Tibial nerve (tissue), 4 donors: ENCODE measurements at regions not wholly inside any gene's neighbourhood (a gene's known extent, or its start where the extent isn't known, plus 50 kb on each side); places are given as distances from the start of the nearest gene placed in this dataset.

Source experiments
- DNase-seq, 2 donors: peaks; one replicate each; pipeline ENCODE4 v3.0.0-alpha.2; 2019; ENCODE audit warnings: low spot score in 2 of 2
- H3K27ac ChIP-seq, 4 donors: fragments of 200-600 bp; sonication (generic) in 3 of 4; one replicate each; pipeline ENCODE4 v1.5.1; 2017 to 2019; ENCODE audit warnings: mild to moderate bottlenecking in 1 of 4
- H3K27me3 ChIP-seq, 2 donors: fragments of 200-600 bp; sonication (generic) in 1 of 2; one replicate each; pipeline versions ENCODE4 v1.5.1 to v1.6.0; 2017 to 2019
- H3K36me3 ChIP-seq, 3 donors: fragments of 200-600 bp; sonication (generic); one replicate each; pipeline ENCODE4 v1.5.1; 2018 to 2019
- H3K4me1 ChIP-seq, 4 donors: fragments of 200-600 bp; sonication (generic) in 3 of 4; one replicate each; pipeline ENCODE4 v1.5.1; 2017 to 2019
- H3K4me3 ChIP-seq, 4 donors: fragments of 200-600 bp; sonication (generic) in 3 of 4; one replicate each; pipeline ENCODE4 v1.5.1; 2017 to 2019; ENCODE audit warnings: mild to moderate bottlenecking in 1 of 4, moderate library complexity in 1 of 4
- H3K9me3 ChIP-seq, 4 donors: fragments of 200-600 bp; sonication (generic) in 3 of 4; one replicate each; pipeline ENCODE4 v1.5.1; 2017 to 2019
- EP300 ChIP-seq, 2 donors: sonication (generic); formaldehyde crosslinking; IDR thresholded peaks; one replicate each; pipeline ENCODE4 v1.6.1; 2017; ENCODE audit warnings: antibody characterized with exemption in 2 of 2, mild to moderate bottlenecking in 1 of 2
- POLR2A ChIP-seq, 2 donors: fragments of 450-650 bp; IDR thresholded peaks; one replicate each; pipeline ENCODE4 v1.6.1; 2017; ENCODE audit warnings: antibody characterized with exemption in 2 of 2, mild to moderate bottlenecking in 2 of 2, moderate library complexity in 2 of 2
- WGBS, 2 donors: methylation state at CpG; one replicate each; pipeline ENCODE4 v1.1.5; 2018; 5-methylcytosine and 5-hydroxymethylcytosine counted together
- TF ChIP-seq, protein P1 (sequence below), 5 experiments: fragments of 200-600 bp in 3 of 5; fragments of 450-650 bp in 2 of 5; sonication (generic) in 3 of 5; IDR thresholded peaks; one replicate each; pipeline ENCODE4 v1.5.1; 2016 to 2019; ENCODE audit warnings: antibody characterized with exemption in 5 of 5, mild to moderate bottlenecking in 3 of 5, moderate library complexity in 2 of 5

DNA sequence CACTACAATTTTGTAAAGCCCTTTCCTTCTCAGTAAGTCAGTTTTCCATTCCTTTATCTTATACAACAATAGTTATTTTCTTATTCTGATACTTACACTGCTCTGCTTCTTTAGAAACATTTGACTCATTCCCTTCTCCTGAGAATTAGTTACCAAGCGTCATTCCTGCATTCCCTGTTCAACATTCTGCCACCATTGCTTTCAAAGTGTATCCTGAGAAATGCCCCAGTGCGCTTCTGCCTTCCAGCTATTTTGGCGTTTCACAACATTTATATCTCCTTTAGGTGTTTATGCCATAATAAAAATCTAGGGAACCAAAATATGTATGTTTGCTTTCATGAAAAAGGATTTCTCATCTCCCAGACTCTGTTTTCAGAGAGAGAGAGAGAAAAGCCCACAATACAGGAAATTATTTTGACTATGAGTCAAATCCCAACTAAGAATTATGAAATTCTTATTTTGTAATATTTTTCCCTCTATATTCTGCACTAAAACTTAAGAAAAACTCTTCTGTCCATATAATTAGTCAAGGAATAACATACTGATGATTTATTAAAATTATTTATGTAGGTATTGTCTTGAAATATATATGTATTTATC lies 118.2 kb upstream of the RAP2B start:
- Histone ChIP-seq H3K27ac (peak overlapping the region in 1 of 4 donors; percentile 49), H3K36me3 (no peaks in the 10 kb centered on the region), H3K27me3 (no peaks in the 10 kb centered on the region), H3K4me3 (peak overlapping the region in 2 of 4 donors; percentile 10 to 44), H3K9me3 (no peaks in the 10 kb centered on the region), H3K4me1 (peaks cover 0 to 13% (median 0%) of the 10 kb centered on the region in 4 donors)
- no peak for DNase-seq
- 61 to 69% methylated on average over 3 of the region's 3 CpGs for WGBS, 2 donors
- TF ChIP-seq POLR2A (IDR thresholded peaks at IDR 0.05): no peak
- TF ChIP-seq, protein P1, sequence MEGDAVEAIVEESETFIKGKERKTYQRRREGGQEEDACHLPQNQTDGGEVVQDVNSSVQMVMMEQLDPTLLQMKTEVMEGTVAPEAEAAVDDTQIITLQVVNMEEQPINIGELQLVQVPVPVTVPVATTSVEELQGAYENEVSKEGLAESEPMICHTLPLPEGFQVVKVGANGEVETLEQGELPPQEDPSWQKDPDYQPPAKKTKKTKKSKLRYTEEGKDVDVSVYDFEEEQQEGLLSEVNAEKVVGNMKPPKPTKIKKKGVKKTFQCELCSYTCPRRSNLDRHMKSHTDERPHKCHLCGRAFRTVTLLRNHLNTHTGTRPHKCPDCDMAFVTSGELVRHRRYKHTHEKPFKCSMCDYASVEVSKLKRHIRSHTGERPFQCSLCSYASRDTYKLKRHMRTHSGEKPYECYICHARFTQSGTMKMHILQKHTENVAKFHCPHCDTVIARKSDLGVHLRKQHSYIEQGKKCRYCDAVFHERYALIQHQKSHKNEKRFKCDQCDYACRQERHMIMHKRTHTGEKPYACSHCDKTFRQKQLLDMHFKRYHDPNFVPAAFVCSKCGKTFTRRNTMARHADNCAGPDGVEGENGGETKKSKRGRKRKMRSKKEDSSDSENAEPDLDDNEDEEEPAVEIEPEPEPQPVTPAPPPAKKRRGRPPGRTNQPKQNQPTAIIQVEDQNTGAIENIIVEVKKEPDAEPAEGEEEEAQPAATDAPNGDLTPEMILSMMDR (IDR thresholded peaks at IDR 0.05): no peak
- no peak for TF ChIP-seq EP300 (IDR thresholded peaks at IDR 0.05)

DNA sequence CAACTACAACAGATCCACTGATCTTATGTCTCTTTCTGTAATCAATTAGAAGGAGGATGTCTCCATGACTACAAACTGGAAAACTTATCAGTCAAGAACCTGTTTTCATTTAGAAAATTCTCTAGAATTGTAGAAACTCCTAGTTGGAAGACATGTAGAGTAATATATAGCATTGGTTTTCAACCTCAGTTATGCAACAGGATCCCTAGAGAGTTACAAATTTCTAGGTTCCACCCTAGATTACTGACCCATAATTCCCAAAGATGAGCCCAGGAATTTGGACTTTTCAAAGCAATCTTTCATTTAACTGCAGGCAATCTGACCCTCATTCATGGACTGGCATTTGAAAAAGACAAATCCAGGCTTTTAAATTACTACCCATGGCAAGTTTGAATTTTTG lies 116.9 kb upstream of the RAP2B start:
- H3K9me3 ChIP-seq: no peaks in the 10 kb centered on the region
- H3K36me3 ChIP-seq: no peaks in the 10 kb centered on the region
- no peak overlapping the region for H3K4me3 ChIP-seq
- H3K4me1 ChIP-seq: peaks cover 0 to 11% (median 0%) of the 10 kb centered on the region in 4 donors
- no peak for DNase-seq
- TF ChIP-seq, protein P1 (IDR thresholded peaks at IDR 0.05): no peak
- TF ChIP-seq POLR2A (IDR thresholded peaks at IDR 0.05) (no peak), EP300 (IDR thresholded peaks at IDR 0.05) (no peak)
- H3K27me3 ChIP-seq: no peaks in the 10 kb centered on the region
- H3K27ac ChIP-seq: no peak overlapping the region

DNA sequence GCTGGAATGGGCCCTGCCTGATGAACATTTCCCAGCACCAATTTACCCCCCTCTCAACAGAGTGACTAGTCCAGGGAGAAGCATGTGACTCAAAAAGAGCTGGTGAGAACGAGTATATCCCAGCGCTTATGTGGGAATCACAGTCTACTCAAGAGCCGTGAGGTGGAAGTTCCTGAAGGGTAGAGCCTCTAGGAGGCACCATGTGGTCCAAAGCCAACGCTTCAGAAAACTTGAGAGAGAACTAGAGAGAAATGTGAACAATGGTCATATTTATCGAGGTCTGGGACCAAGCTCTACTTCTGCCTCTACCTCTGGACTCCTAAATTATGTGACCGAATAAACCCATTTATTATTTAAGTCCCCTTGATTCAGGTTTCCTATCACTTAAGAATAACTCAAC lies 111.0 kb upstream of the RAP2B start:
- Histone ChIP-seq H3K36me3 (no peaks in the 10 kb centered on the region), H3K27me3 (no peaks in the 10 kb centered on the region), H3K4me3 (no peak overlapping the region), H3K9me3 (no peaks in the 10 kb centered on the region), H3K4me1 (no peaks in the 10 kb centered on the region), H3K27ac (no peak overlapping the region)
- no peak for DNase-seq
- TF ChIP-seq, protein P1 (IDR thresholded peaks at IDR 0.05): no peak
- no peak for TF ChIP-seq EP300 (IDR thresholded peaks at IDR 0.05)
- no peak for TF ChIP-seq POLR2A (IDR thresholded peaks at IDR 0.05)
- WGBS, 2 donors: 92 to 98% methylated on average over 6 of the region's 6 CpGs

DNA sequence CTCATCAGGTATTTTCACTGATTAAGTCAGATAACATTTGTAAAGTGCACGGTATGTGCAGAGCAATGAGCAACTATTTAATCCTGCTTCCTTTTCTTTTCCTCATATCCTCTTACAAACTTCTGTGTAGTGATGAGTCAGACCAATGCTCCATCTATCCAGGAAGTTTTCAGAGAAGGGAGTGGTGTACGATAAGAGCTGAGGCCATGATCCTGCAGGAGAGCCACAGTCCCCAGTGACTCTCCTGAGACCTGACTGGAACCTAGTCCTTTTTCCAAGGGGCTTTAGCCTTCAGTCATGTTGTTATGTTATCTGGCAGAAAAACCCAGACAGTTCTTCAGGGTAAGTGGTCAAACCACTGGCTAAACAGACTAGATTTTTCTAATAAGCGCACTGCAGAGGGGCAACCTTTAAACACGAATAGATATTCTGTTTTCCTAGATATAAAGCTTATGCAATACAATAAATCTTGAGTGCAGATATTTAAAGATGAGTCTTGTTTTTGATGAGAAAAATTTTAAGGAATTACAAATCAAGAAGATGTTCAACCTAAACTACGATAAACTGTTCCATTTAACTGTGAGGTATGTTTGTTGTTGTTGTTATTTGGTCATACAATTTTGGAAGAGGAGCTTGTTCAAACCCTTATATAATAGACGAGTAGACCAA lies 110.5 kb upstream of the RAP2B start:
- no peaks in the 10 kb centered on the region for H3K27me3 ChIP-seq
- WGBS, 2 donors: 77 to 78% methylated on average over 6 of the region's 6 CpGs
- TF ChIP-seq POLR2A (IDR thresholded peaks at IDR 0.05): no peak
- no peaks in the 10 kb centered on the region for H3K4me1 ChIP-seq
- H3K36me3 ChIP-seq: no peaks in the 10 kb centered on the region
- no peak for DNase-seq
- H3K27ac ChIP-seq: peak overlapping the region in 1 of 4 donors; percentile 16
- H3K4me3 ChIP-seq: no peak overlapping the region
- H3K9me3 ChIP-seq: no peaks in the 10 kb centered on the region

DNA sequence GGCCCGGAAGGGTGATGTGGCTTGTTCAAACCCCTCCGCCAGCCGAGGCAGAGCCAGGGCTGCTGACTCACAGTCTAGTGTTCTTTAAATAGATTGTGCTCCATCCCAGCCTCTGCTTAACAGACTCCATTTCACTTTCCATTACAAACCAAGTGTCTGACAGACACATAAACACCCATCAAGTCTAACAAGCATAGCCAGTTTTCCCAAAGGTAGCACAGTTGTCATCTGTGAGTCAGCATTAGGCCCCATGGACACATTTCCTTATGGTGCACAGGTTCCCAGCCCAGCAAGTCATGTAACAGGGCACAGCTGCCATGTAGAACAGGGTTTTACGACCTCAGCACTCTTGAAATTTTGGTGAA lies 109.9 kb upstream of the RAP2B start:
- DNase-seq: no peak
- TF ChIP-seq, protein P1 (IDR thresholded peaks at IDR 0.05): no peak
- TF ChIP-seq POLR2A (IDR thresholded peaks at IDR 0.05): no peak
- TF ChIP-seq EP300 (IDR thresholded peaks at IDR 0.05): no peak
- no peaks in the 10 kb centered on the region for H3K9me3 ChIP-seq
- 55 to 56% methylated on average over 4 of the region's 4 CpGs for WGBS, 2 donors
- H3K27me3 ChIP-seq: no peaks in the 10 kb centered on the region
- no peaks in the 10 kb centered on the region for H3K4me1 ChIP-seq
- H3K36me3 ChIP-seq: no peaks in the 10 kb centered on the region
- no peak overlapping the region for H3K4me3 ChIP-seq
- H3K27ac ChIP-seq: peak overlapping the region in 1 of 4 donors; percentile 16
